ENCODE measurements at regions not wholly inside any gene's neighbourhood (a gene's known extent, or its start where the extent isn't known, plus 50 kb on each side); places are given as distances from the start of the nearest gene placed in this dataset.

GRCh38 chr4:31929676-31930345 is 1209.6 kb downstream of the PCDH7 start:
- TF ChIP-seq CTCF (IDR thresholded peaks at IDR 0.05), result no peak
- ATAC-seq (ENCODE audit: low FRiP score), result no peak
- no peak for DNase-seq (ENCODE audit: low spot score)

DNA sequence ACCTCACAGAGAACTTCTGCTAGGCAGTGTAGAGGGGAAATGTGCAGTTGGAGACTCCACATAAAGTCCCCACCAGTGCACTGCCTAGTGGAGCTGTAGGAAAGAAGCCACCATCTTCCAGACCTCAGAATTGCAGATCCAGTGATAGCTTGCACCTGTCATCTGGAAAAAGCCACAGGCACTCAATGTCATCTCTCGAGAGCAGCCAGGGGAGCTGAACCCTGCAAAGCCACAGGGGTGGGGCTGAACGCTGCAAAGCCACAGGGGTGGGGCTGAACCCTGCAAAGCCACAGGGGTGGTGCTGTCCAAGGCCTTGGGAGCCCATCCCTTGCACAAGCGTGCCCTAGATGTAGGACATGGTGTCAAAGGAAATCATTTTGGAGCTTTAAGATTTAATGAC is 1226.3 kb downstream of the PCDH7 start:
- no peak for ATAC-seq (ENCODE audit: low FRiP score)
- TF ChIP-seq CTCF (IDR thresholded peaks at IDR 0.05), result no peak
- DNase-seq (ENCODE audit: low spot score), result no peak

- no peak for DNase-seq (ENCODE audit: low spot score)
- TF ChIP-seq CTCF (IDR thresholded peaks at IDR 0.05), result no peak
- no peak for ATAC-seq (ENCODE audit: low FRiP score)
Observed at GRCh38 chr4:31947101-31947500, 1226.9 kb downstream of the PCDH7 start.

- TF ChIP-seq CTCF (IDR thresholded peaks at IDR 0.05), result no peak
- ATAC-seq (ENCODE audit: low FRiP score) (no peak), DNase-seq (ENCODE audit: low spot score) (no peak)
Observed at GRCh38 chr4:31949045-31949444, 1228.9 kb downstream of the PCDH7 start.

- no peak for ATAC-seq (ENCODE audit: low FRiP score)
- no peak for TF ChIP-seq CTCF (IDR thresholded peaks at IDR 0.05)
- no peak for DNase-seq (ENCODE audit: low spot score)
Observed at GRCh38 chr4:31955346-31955745, 1235.2 kb downstream of the PCDH7 start.

DNA sequence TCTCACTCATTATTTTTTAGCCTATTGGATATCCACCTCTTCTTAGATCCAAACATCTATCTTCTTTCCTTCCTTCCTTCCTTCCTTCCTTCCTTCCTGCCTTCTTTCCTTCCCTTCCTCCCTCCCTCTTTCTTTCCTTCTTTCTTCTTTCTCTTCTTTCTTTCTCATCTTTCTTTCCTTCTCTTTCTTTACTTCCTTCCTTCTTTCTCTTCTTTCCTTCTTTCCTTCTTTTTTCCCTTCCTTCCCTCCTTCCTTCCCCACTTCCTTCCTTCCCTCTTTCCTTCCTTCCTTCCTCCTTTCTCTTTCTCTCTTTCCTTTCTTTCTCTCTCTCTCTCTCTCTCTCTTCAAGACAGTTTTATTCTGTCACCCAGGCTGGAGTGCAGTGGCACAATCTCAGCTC is 1239.8 kb downstream of the PCDH7 start:
- DNase-seq (ENCODE audit: low spot score) (no peak), ATAC-seq (ENCODE audit: low FRiP score) (no peak)
- no peak for TF ChIP-seq CTCF (IDR thresholded peaks at IDR 0.05)

- no peak for TF ChIP-seq CTCF (IDR thresholded peaks at IDR 0.05)
- no peak for ATAC-seq (ENCODE audit: low FRiP score)
- DNase-seq (ENCODE audit: low spot score), result no peak
Observed at GRCh38 chr4:31964685-31965084, 1244.5 kb downstream of the PCDH7 start.

Data from omental fat pad (tissue), 3 donors.